Activated effector memory CD4-positive, alpha-beta T cell treated with anti-CD3 and anti-CD28 coated beads, Interleukin-2, amount 50 U/mL, for 16 hours (primary cell): ENCODE measurements at regions not wholly inside any gene's neighbourhood (a gene's known extent, or its start where the extent isn't known, plus 50 kb on each side); places are given as distances from the start of the nearest gene placed in this dataset.

Experiments
- DNase-seq: peaks from one replicate; pipeline ENCODE4 v3.0.0-alpha.2; 2020

DNA sequence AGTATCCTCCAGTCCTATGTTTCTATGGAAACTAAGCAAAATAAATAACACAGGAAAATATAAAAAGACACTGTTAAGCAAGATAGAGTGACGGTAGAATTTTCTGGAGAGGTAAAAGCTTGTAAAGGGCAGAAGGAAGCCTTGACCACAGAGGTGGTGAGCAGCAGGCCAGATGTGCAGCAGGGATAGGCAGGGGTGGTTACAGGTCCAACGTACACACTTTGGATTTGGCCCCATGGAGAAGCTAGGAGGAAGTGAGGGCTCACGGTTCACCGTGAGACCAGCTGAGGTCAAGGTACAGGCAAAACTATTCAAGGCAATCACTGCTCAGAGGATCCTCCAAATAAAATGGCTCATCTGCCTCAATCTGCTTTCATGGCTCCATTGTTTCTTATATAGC lies 242.8 kb downstream of the B3GLCT start:
- DNase-seq = no peak

- DNase-seq = no peak
These were observed 244.6 kb downstream of the B3GLCT start for GRCh38 chr13:31444266-31444856.

DNA sequence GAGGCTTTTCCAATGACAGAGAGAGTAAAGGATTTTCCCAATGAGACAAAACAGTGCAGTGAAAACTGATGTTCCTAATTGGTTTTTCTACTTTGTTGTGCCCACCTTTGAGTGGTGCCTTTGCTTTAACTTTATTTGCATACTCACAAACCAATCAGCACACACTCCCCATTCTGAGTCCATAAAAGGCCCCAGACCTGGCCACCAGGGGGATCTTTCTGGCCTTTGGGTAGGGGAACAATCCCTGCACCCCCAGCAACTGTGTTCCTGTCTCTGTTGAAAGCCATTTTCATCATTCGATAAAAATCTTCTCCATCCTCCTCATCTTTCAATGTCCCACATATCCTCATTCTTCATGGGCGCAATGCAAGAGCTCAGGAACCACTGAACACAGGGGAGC lies 252.8 kb downstream of the B3GLCT start:
- no peak for DNase-seq

DNA sequence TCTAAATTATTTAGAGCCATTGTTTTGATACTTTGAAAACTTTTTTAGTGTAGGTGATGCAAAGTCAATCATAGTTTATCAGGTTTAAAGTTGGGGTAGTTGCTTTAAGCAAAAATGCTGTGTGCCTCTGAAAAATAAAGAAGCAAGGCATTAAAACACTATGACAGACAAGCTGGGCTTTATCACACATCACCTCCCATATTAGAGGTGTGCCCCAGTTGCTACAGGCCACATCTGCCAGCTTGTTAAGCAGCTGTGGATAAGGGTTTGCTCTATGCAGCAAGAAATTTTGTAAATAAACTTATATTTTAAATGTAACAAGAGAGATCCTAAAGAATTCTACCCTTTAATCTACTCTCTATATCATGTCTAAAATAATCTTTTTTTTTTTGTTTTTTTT lies 255.8 kb downstream of the B3GLCT start:
- no peak for DNase-seq

DNA sequence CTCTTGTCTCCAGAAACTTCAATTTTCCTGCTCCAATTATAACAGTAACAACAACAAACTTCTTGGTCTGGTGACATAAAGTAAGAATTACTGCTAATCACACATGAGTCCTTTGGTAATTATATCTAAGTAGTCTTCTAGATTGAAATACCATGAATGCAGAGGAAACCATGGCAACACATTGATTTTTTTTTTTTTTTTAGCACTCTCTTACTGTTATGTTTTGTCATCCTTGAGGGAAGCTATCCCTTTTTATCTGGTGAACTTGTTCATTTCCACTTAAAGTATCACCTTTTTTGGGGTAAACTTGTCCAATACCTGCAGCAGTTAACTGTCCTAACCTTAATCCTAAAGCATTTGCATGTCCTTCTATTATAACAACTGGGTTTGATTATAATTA lies 256.3 kb downstream of the B3GLCT start:
- no peak for DNase-seq

GRCh38 chr13:31460061-31460460 lies 260.3 kb downstream of the B3GLCT start:
- DNase-seq = no peak

- no peak for DNase-seq
These were observed 262.1 kb downstream of the B3GLCT start for GRCh38 chr13:31461923-31462322.

DNA sequence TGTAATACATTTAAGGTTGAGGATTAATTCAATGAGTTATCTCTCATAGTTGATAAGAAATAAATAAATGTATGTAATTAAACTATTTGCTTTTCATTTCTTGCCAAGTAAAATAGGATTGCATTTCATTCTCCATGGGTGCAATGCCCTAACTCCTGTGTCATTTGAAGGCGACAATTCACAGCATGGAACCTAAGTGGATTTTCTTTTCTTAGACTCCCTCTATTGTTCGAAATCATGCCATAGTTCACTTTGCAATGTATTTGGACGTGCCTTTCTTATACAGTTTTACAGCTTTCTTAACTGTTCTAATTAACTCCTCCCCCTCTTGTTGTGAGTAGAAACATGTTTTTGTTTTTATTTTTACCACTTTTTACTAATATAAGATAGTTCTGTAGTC lies 263.0 kb downstream of the B3GLCT start:
- DNase-seq = no peak

DNA sequence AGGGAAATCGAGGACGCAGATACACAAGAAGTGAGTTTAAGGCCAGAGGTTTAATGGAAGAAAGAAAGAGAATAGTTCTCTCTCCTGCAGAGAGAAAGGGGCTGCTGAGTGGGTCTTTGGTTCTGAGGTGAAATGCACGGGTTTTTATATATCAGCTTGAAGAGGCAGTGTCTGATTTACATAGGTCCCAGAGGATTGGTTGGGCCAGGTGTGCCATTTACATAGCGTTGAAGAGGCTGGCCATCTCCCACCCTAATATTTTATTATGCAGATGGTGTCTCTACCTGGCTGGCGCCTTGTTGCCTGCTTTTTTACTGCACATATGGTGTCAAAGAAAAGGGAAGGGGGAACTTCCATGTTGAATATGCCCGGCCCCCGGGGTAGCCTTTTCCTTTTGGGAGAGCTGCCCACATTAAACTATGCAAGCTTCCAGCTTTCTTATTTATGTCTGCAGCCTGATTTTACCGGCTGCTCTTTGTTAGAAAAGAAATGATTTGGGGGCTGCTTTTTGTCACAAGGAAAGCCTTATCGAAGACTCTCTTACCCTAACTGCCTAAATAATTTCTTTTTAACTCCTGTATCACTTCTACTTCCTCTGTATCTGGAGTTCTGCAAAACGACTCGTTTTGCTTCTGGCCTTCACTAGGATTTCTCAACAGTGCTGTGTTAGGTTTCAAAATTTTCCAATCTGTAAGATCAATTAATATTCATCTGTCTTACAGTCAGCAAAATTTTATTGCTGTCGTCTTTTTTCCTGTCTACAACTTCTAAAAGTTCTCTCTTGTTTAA lies 268.5 kb downstream of the B3GLCT start:
- no peak for DNase-seq

DNA sequence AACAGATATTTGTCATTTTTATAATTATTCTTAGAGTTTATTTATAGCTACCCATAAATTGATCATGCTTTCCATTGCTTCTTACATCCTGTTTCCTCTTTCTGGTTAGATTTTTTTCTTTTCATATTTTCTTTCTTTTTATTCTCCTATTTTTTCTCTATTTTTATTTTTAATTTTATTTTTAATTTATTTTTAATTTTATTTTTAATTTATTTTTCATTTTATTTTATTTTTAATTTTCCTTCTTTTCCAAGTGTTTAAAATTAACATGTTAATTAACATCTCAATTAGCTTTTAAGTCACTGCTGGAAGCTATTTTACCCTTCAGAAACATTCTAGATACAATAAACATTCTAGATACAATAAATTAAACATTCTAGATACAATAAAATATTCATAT lies 269.6 kb downstream of the B3GLCT start:
- no peak for DNase-seq

GRCh38 chr13:31476266-31476665 lies 263.1 kb upstream of the RXFP2 start:
- DNase-seq = no peak

DNA sequence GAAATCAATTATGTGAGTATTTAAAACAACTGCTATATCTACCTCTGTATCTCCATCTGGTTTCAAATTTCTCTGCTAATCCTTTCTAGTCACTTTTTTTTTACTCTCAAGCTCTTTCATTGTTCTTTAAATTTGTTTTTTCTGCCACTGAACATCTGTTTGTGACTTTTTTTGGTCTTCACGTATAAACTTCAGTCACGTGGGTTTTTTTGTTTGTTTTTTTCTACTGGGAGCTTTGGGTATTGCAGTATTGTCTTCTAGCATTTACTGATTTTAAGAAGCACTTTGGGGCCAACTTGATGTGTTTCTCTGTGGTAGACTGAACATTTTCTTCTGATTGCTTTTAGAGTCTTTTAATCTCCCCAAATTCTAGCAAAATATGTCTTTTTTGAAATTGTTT lies 262.6 kb upstream of the RXFP2 start:
- DNase-seq = no peak

DNA sequence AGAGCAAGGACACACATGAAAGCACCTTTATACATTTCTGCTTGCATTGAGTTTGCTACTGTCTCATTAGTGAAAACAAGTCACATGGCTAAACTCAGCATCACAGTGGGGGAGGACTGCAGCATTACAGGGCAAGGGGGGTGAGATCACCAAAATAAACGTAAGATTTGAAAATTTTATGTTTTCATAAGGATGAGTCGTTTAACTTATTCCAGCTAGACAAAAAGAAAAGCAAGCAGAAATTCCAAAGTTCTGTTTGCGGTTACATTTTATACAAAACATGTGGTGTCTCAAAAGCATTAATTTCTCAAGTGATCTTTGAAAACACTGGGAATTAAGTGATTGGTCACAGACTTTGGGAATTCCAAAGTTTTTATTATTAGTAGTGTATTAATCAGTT lies 261.4 kb upstream of the RXFP2 start:
- DNase-seq = no peak

DNA sequence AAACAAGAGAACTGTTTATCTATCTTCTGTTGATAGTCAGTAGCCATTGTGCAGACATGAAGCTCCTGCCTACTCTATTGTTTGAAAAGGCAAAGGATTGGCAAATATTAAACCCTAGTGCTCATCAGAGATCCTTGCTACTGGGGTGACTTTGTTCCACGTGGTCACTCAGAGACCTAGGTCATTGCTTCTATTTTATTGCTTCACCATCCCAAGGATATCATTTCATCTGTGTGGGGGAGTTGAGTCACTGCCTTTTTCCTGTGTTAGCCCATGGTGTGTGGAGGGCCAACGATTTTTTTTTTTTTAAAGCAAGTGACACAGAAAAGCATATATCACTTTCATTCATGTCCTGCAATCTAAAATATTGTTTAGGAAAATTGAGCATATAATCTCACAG lies 254.1 kb upstream of the RXFP2 start:
- no peak for DNase-seq

- no peak for DNase-seq
These were observed 253.7 kb upstream of the RXFP2 start for GRCh38 chr13:31485651-31486051.

- DNase-seq = no peak
These were observed 244.0 kb upstream of the RXFP2 start for GRCh38 chr13:31495336-31495735.

GRCh38 chr13:31499274-31499673 lies 240.1 kb upstream of the RXFP2 start:
- no peak for DNase-seq

- DNase-seq = no peak
These were observed 235.7 kb upstream of the RXFP2 start for GRCh38 chr13:31503626-31504025.

- DNase-seq = no peak
These were observed 234.4 kb upstream of the RXFP2 start for GRCh38 chr13:31504918-31505317.

DNA sequence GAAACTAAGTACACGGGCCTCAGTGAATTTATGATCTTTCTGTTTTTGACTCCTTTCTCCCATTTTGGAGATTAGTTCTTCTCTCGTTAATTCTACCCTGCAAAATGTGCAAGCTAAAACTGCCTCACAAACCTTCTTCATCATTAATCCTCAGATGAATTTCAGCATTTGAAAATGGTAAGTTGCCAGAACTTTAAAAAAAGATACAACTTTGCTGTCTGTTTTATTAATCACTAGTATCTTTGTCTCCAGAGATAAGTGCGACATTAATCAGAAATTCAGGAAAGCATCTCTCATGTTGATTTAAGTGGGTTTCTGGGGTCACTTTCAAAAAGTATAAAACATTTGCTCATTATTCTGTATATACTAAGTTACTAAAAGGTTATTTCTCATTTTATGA lies 227.0 kb upstream of the RXFP2 start:
- no peak for DNase-seq

DNA sequence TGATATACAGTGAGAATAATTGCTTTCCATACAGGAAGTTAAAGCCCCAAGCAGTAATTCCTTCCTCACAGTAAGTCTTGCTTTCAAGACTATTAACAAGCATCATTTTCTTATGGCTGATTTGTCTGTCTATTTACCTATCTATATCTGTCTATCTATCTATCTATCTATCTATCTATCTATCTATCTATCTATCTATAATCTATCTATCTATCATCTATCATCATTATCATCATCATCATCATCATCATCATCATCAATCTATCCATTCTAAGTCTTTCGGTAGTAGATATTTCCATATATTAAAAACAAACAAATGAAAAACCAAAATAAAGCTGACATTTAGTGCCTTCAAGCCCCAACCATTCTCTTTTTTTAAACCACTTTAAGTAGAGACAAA lies 224.4 kb upstream of the RXFP2 start:
- no peak for DNase-seq

DNA sequence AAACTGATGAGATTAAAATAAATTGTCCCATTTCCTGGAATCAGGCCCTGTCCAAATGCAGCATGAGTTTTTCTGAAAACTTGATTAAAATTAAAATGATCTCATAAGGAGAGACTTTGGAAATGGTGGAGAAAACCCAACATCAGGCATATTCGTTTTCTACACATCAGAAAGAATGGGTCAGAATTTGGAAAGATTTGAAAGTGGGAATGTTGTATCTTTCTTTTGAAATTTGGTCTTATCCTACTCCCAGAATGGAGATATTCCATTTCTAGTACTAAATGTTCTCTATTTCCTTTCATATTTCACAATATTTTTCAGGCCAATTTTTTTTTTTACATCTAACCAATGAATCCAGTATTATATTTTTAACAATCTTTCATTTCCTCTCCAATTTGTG lies 223.9 kb upstream of the RXFP2 start:
- DNase-seq = no peak

DNA sequence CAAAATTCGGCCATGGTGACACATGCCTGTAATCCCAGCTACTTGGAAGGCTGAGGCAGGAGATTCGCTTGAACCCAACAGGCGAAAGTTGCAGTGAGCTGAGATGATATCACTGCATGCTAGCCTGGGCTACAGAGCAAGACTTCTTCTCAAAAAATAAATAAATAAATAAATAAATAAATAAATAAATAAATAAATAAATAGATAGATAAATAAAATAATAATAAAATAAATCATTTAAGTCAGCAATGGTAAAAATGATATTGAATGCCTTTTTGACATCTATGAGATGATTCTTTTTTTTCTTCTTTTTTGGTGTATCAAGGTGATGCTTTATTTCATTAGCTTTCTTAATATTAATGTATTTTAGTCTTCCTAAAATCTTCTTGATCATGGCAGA lies 221.7 kb upstream of the RXFP2 start:
- DNase-seq = no peak

GRCh38 chr13:31518645-31519044 lies 220.7 kb upstream of the RXFP2 start:
- DNase-seq = no peak

DNA sequence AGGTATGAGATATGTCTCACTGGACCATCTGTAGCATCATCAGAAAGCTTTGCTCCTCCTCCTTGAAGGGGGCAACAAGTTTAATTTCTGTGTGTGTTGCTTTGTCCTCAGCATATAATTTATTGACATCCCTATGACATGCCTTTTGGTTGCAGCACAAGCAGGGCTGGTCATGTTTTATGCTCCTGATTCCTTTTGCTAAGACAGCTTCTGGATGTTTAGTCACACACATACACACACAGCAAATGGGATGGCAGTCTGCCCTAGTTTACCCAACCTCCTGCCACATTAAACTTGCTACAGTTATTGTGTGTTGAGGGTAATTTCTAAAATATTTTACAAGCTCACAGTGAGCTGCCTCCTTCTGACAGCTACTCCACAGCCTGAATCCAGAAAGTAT lies 217.9 kb upstream of the RXFP2 start:
- no peak for DNase-seq
